Endothelial cell of umbilical vein (primary cell): ENCODE measurements at regions not wholly inside any gene's neighbourhood (a gene's known extent, or its start where the extent isn't known, plus 50 kb on each side); places are given as distances from the start of the nearest gene placed in this dataset.

ENCODE experiments used
- BruUV-seq: library from RNA; stranded (reverse); fragments of 400-500 nt; replicated peaks from 2 replicates; lab custom pipeline; 2021; lab: Mats Ljungman, UMichigan
- CTCF ChIA-PET: fragments of 300-600, 350-600 bp; sonication (Branson Sonifier 250); formaldehyde crosslinking; loops from one replicate; lab custom pipeline; 2021; ENCODE audit warnings: antibody characterized with exemption, inconsistent platforms; lab: Charles Lee
- POLR2A ChIA-PET: fragments of 300-600, 350-600 bp; sonication (Branson Sonifier 250); formaldehyde crosslinking; loops from one replicate; lab custom pipeline; 2021; ENCODE audit warnings: antibody characterized with exemption, inconsistent platforms; lab: Charles Lee
- DNase-seq: peaks from one replicate; pipeline ENCODE4 v3.0.0-alpha.2; 2011; ENCODE audit warnings: low read depth, low spot score
- FAIRE-seq: peaks from 2 replicates; lab custom pipeline; 2011; peaks lifted over from hg19 to GRCh38; lab: Jason Lieb, UNC
- H2AFZ ChIP-seq: 2 replicates; pipeline ENCODE4 v1.6.0; 2012; ENCODE audit warnings: low read depth, low read length, control low read depth, inconsistent platforms
- H3K27ac ChIP-seq: 2 replicates; pipeline ENCODE4 v1.5.1; 2011; ENCODE audit warnings: low read depth, mild to moderate bottlenecking, control low read depth, low read length, moderate library complexity; ENCODE audit not compliant: insufficient read depth
- H3K27me3 ChIP-seq, 2 experiments: 2 replicates each; pipeline versions ENCODE4 v1.6.0 to v1.6.1; 2011; ENCODE audit warnings: low read length in 2 of 2, mixed read lengths in 1 of 2; ENCODE audit not compliant: control insufficient read depth in 2 of 2, insufficient read depth in 2 of 2
- H3K36me3 ChIP-seq, 2 experiments: 2 replicates in 1 of 2; 3 replicates in 1 of 2; pipeline ENCODE4 v1.5.1; 2011; ENCODE audit warnings: low read length in 2 of 2, mild to moderate bottlenecking in 1 of 2, moderate library complexity in 1 of 2; ENCODE audit not compliant: control insufficient read depth in 2 of 2, insufficient read depth in 2 of 2; ENCODE audit errors: extremely low read depth in 1 of 2
- H3K4me1 ChIP-seq: 3 replicates; pipeline ENCODE4 v1.5.1; 2011; ENCODE audit warnings: mild to moderate bottlenecking, low read length; ENCODE audit not compliant: control insufficient read depth, insufficient read depth; ENCODE audit errors: extremely low read depth
- H3K4me2 ChIP-seq: 2 replicates; pipeline ENCODE4 v1.6.1; 2011; ENCODE audit warnings: low read length, control low read depth, mixed read lengths; ENCODE audit not compliant: insufficient read depth
- H3K4me3 ChIP-seq, 3 experiments: fragments of 200-600 bp in 1 of 3; sonication (generic), shearing (Covaris generic) in 1 of 3; replicated peaks in 1 of 3; 2 replicates each; pipeline ENCODE4 v1.5.1; 2011 to 2016; ENCODE audit warnings: control low read depth in 3 of 3, low read length in 3 of 3, mild to moderate bottlenecking in 2 of 3, inconsistent platforms in 1 of 3, low read depth in 1 of 3, moderate library complexity in 1 of 3; ENCODE audit not compliant: insufficient read depth in 1 of 3
- H3K79me2 ChIP-seq: 2 replicates; pipeline ENCODE4 v1.6.0; 2012; ENCODE audit warnings: low read length, inconsistent platforms; ENCODE audit not compliant: control insufficient read depth, insufficient read depth
- H3K9ac ChIP-seq: replicated peaks from 2 replicates; pipeline ENCODE3; 2011; ENCODE audit warnings: low read length, control low read depth; ENCODE audit not compliant: insufficient read depth; ENCODE audit errors: extremely low read depth
- H3K9me1 ChIP-seq: replicated peaks from 3 replicates; pipeline ENCODE4 v1.6.0; 2011; ENCODE audit warnings: mild to moderate bottlenecking, low read length; ENCODE audit not compliant: control insufficient read depth, insufficient read depth; ENCODE audit errors: extremely low read depth
- H3K9me3 ChIP-seq: replicated peaks from 2 replicates; pipeline ENCODE4 v1.5.1; 2012; ENCODE audit warnings: low read length, inconsistent platforms; ENCODE audit not compliant: control insufficient read depth, insufficient read depth
- H4K20me1 ChIP-seq: replicated peaks from 2 replicates; pipeline ENCODE3; 2011; ENCODE audit warnings: mild to moderate bottlenecking, low read length; ENCODE audit not compliant: control insufficient read depth, insufficient read depth; ENCODE audit errors: extremely low read depth
- CTCF ChIP-seq, 2 donors: IDR thresholded peaks; 1 replicate in 1 of 2; 2 replicates in 1 of 2; pipeline ENCODE4 v1.5.1; 2011; ENCODE audit warnings: low read length in 2 of 2, mild to moderate bottlenecking in 2 of 2, moderate library complexity in 2 of 2, control low read depth in 1 of 2, inconsistent platforms in 1 of 2, low read depth in 1 of 2; ENCODE audit not compliant: insufficient read depth in 1 of 2; ENCODE audit errors: extremely low read depth in 1 of 2
- EZH2 ChIP-seq: IDR thresholded peaks from 2 replicates; pipeline ENCODE4 v1.6.1; 2012; ENCODE audit warnings: borderline replicate concordance, low read depth, mild to moderate bottlenecking, moderate library complexity, low read length, inconsistent platforms; ENCODE audit not compliant: severe bottlenecking
- FOS ChIP-seq: IDR thresholded peaks from 2 replicates; pipeline ENCODE4 v1.6.1; 2011; ENCODE audit warnings: mild to moderate bottlenecking, low read length, moderate library complexity, borderline replicate concordance; ENCODE audit not compliant: insufficient read depth
- JUN ChIP-seq: IDR thresholded peaks from 2 replicates; pipeline ENCODE4 v1.6.1; 2011; ENCODE audit warnings: borderline replicate concordance, low read depth; ENCODE audit not compliant: insufficient read length, insufficient read depth
- MAX ChIP-seq: IDR thresholded peaks from 2 replicates; pipeline ENCODE4 v1.6.1; 2011; ENCODE audit not compliant: insufficient read depth, insufficient read length
- MYC ChIP-seq: IDR thresholded peaks from one replicate; pipeline ENCODE4 v1.6.1; 2011; ENCODE audit warnings: mild to moderate bottlenecking, low read depth, low read length
- POLR2A ChIP-seq: IDR thresholded peaks from 2 replicates; pipeline ENCODE4 v1.6.1; 2012; ENCODE audit warnings: low read depth, mild to moderate bottlenecking, control low read depth, low read length
- POLR2AphosphoS5 ChIP-seq: IDR thresholded peaks from 2 replicates; pipeline ENCODE4 v1.6.1; 2012; ENCODE audit warnings: low read depth, mild to moderate bottlenecking, control low read depth, low read length, moderate library complexity; ENCODE audit not compliant: insufficient read depth
- dilution Hi-C: fragments of 300-500 bp; cut with MboI; formaldehyde crosslinking; loops from one replicate; pipeline ENCODE4 v1.15.0; 2019; ENCODE audit warnings: low sequenced_read_pairs; ENCODE audit not compliant: extremely low pct_ligation_motif_present
- intact Hi-C: fragments of 100-400 bp; cut with micrococcal nuclease; formaldehyde crosslinking; loops from one replicate; pipeline ENCODE4 v1.10.0; 2022

- dilution Hi-C loops: no loop called here
- Histone ChIP-seq H2AFZ (no peak overlapping the region), H3K4me1 (no peaks in the 10 kb centered on the region), H3K36me3 (no peaks in the 10 kb centered on the region), H3K79me2 (no peaks in the 10 kb centered on the region), H3K9me3 (no peaks in the 10 kb centered on the region), H3K4me3 (no peak overlapping the region), H3K4me2 (no peak overlapping the region), H3K9me1 (no peaks in the 10 kb centered on the region), H4K20me1 (no peaks in the 10 kb centered on the region), H3K9ac (no peak overlapping the region), H3K27ac (no peak overlapping the region), H3K27me3 (no peaks in the 10 kb centered on the region)
- DNase-seq (no peak), FAIRE-seq (no peak)
- ChIA-PET CTCF (no interaction called here), POLR2A (no interaction called here)
- no TSS peak for BruUV-seq
- TF ChIP-seq FOS: no peak
- no peak for TF ChIP-seq POLR2A
- intact Hi-C loops: no loop called here
These were observed 357.9 kb upstream of the GOLIM4 start for GRCh38 chr3:168453623-168454022.

GRCh38 chr3:168443965-168444364, 348.2 kb upstream of the GOLIM4 start:
- CTCF ChIA-PET: interaction anchor here (2.3 kb wide), 1 partner anchor 25 kb away, joined by 5 read pairs; no protein-coding TSS in a partner anchor
- H3K4me1 ChIP-seq: no peaks in the 10 kb centered on the region
- H3K27ac ChIP-seq: no peak overlapping the region
- no peaks in the 10 kb centered on the region for H3K79me2 ChIP-seq
- H2AFZ ChIP-seq: no peak overlapping the region
- TF ChIP-seq EZH2 (no peak), JUN (no peak), MYC (no peak), POLR2A (no peak), MAX (no peak), POLR2AphosphoS5 (no peak), CTCF (IDR thresholded peaks at IDR 0.05; ENCODE audit: extremely low read depth in 1 of 2, insufficient read depth in 1 of 2, low read depth in 1 of 2, low read length in 2 of 2) (no peak)
- intact Hi-C loops: no loop called here
- H3K27me3 ChIP-seq: peaks cover 0 to 1% of the 10 kb centered on the region in 2 experiments
- dilution Hi-C loops: no loop called here
- H3K36me3 ChIP-seq: no peaks in the 10 kb centered on the region
- DNase-seq: no peak
- H3K9me3 ChIP-seq: no peaks in the 10 kb centered on the region
- no peaks in the 10 kb centered on the region for H4K20me1 ChIP-seq
- no peaks in the 10 kb centered on the region for H3K9me1 ChIP-seq
- H3K9ac ChIP-seq: no peak overlapping the region
- POLR2A ChIA-PET: no interaction called here
- no peak for FAIRE-seq
- H3K4me3 ChIP-seq: no peak overlapping the region
- no TSS peak for BruUV-seq
- no peak overlapping the region for H3K4me2 ChIP-seq
